Nephron progenitor cell (in vitro differentiated cells): ENCODE measurements at regions not wholly inside any gene's neighbourhood (a gene's known extent, or its start where the extent isn't known, plus 50 kb on each side); places are given as distances from the start of the nearest gene placed in this dataset.

Source experiments
- DNase-seq: peaks from one replicate; pipeline ENCODE4 v3.0.0; 2021
- H3K27ac Mint-ChIP-seq: 2 replicates; pipeline ENCODE4 v1.8.0; 2021; ENCODE audit warnings: mild to moderate bottlenecking, moderate library complexity, mixed read lengths
- H3K27me3 Mint-ChIP-seq: 2 replicates; pipeline ENCODE4 v1.8.0; 2021; ENCODE audit warnings: mild to moderate bottlenecking, low read depth, mixed read lengths; ENCODE audit not compliant: poor library complexity
- H3K36me3 Mint-ChIP-seq: 2 replicates; pipeline ENCODE4 v1.8.0; 2021; ENCODE audit warnings: low read depth, mixed read lengths
- H3K4me1 Mint-ChIP-seq: 2 replicates; pipeline ENCODE4 v1.8.0; 2021; ENCODE audit warnings: mixed read lengths
- H3K4me3 Mint-ChIP-seq: 2 replicates; pipeline ENCODE4 v1.8.0; 2021; ENCODE audit warnings: mild to moderate bottlenecking, moderate library complexity, mixed read lengths
- H3K9me3 Mint-ChIP-seq: 2 replicates; pipeline ENCODE4 v1.8.0; 2021; ENCODE audit warnings: mild to moderate bottlenecking, moderate library complexity, mixed read lengths
- CTCF ChIP-seq: fragments of 200-600 bp; sonication (generic); IDR thresholded peaks from 2 replicates; pipeline ENCODE4 v1.5.0; 2021; ENCODE audit warnings: antibody characterized with exemption

GRCh38 chr4:31918891-31919290 lies 1198.7 kb downstream of the PCDH7 start:
- Mint-ChIP-seq H3K27me3 (no peaks in the 10 kb centered on the region), H3K4me1 (no peaks in the 10 kb centered on the region), H3K4me3 (no peak overlapping the region), H3K36me3 (no peaks in the 10 kb centered on the region), H3K9me3 (peaks cover 9% of the 10 kb centered on the region), H3K27ac (no peak overlapping the region)
- no peak for TF ChIP-seq CTCF
- no peak for DNase-seq

DNA sequence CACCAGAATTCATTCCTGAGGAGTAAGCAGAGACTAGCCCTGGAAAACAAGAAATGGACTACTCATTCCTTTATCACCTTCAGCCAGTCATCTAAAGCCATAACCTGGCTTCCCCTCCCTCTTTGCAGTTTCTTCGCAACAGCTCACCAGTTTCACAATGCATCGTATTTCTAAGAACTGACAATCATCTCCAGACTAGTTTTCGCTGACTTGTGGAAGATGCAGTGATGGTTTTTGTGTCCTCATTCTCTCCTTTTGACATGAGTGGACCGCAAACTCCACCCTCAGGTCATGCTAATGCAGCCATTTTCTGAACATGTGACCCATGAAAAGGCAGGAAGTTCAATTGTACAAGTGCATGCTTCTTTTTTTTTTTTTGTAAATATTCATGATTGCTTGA lies 1203.5 kb downstream of the PCDH7 start:
- Mint-ChIP-seq H3K27me3 (no peaks in the 10 kb centered on the region), H3K4me3 (no peak overlapping the region), H3K36me3 (no peaks in the 10 kb centered on the region), H3K27ac (no peak overlapping the region), H3K4me1 (no peaks in the 10 kb centered on the region), H3K9me3 (peaks cover 11% of the 10 kb centered on the region)
- TF ChIP-seq CTCF = no peak
- DNase-seq = no peak

DNA sequence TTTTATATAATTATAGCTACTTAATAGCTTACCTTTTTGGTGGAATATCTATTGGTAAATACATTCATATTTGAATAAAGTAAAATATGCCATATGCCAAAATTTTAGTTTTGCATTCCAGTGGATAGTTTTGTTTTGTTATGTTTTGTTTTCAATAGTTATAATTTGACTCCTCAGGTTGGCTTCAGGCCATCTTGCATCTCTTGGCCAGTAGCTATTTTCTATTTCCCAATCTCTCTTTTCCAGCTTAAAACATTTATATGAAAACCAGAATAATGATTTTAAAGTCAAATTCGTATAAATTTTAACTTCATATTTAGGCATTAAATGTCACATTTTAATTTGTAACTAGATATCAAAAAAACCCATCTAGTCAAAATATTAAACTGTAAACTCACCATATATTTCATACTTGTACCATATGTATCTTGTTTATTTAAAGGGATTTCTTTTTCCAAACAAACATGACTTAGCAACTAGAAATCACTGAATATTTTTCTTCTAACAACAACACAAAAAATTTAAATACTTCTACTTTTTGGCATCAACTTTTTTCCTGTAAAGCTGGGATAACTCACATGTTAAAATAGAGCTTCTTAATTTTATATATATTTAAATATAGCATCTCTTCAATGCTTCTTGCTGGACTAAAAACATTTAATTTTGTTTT lies 1209.6 kb downstream of the PCDH7 start:
- no peaks in the 10 kb centered on the region for H3K27me3 Mint-ChIP-seq
- H3K27ac Mint-ChIP-seq = no peak overlapping the region
- TF ChIP-seq CTCF = no peak
- H3K4me3 Mint-ChIP-seq = no peak overlapping the region
- peaks cover 9% of the 10 kb centered on the region for H3K9me3 Mint-ChIP-seq
- H3K36me3 Mint-ChIP-seq = no peaks in the 10 kb centered on the region
- H3K4me1 Mint-ChIP-seq = no peaks in the 10 kb centered on the region
- DNase-seq = no peak

GRCh38 chr4:31946456-31946855 lies 1226.3 kb downstream of the PCDH7 start:
- Mint-ChIP-seq H3K9me3 (no peaks in the 10 kb centered on the region), H3K4me1 (no peaks in the 10 kb centered on the region), H3K27me3 (no peaks in the 10 kb centered on the region), H3K27ac (no peak overlapping the region), H3K36me3 (no peaks in the 10 kb centered on the region), H3K4me3 (no peak overlapping the region)
- no peak for TF ChIP-seq CTCF
- no peak for DNase-seq

DNA sequence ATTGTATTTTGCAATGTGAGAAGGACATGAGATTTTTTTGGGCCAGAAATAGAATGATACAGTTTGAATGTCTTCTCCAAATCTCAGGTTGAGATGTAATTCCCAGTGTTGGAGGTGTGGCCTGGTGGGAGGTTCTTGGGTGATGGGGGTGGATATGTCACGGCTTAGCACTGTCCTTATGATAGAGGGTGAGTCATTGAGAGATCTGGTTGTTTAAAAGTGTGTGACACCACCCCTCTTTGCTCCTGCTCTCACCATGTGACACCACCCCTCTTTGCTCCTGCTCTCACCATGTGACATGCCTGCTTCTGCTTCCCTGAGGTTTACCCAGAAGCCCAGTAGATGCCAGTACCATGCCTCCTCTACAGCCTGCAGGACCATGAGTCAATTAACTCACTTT lies 1226.9 kb downstream of the PCDH7 start:
- H3K4me3 Mint-ChIP-seq = no peak overlapping the region
- DNase-seq = no peak
- H3K27ac Mint-ChIP-seq = no peak overlapping the region
- no peaks in the 10 kb centered on the region for H3K4me1 Mint-ChIP-seq
- H3K36me3 Mint-ChIP-seq = no peaks in the 10 kb centered on the region
- TF ChIP-seq CTCF = no peak
- no peaks in the 10 kb centered on the region for H3K9me3 Mint-ChIP-seq
- H3K27me3 Mint-ChIP-seq = no peaks in the 10 kb centered on the region

DNA sequence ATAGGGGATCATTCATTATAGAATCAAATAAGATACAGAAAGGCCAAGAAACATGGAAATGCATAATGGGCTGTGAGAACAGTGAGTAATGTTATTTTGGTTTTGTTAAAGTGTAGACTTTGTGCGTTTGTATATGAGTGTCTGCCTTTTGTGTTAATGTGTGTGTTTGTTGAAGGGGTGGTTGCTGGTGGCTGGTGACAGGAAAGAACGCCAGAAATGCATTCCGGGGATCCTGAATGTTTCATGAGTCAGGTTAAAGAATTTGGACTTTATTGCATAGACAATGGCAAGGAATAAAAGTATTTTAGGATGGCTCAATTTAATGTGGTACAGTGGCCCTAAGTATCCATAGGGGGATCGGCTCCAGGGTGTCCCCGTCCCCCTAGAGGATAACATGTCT lies 1228.9 kb downstream of the PCDH7 start:
- Mint-ChIP-seq H3K9me3 (no peaks in the 10 kb centered on the region), H3K4me1 (no peaks in the 10 kb centered on the region), H3K4me3 (no peak overlapping the region), H3K27ac (no peak overlapping the region), H3K36me3 (no peaks in the 10 kb centered on the region), H3K27me3 (no peaks in the 10 kb centered on the region)
- TF ChIP-seq CTCF = no peak
- no peak for DNase-seq
